Skin epidermis (tissue), 12 donors: ENCODE measurements at regions not wholly inside any gene's neighbourhood (a gene's known extent, or its start where the extent isn't known, plus 50 kb on each side); places are given as distances from the start of the nearest gene placed in this dataset.

Experiments
- H3K27ac ChIP-seq, 21 experiments: fragments of 200-600 bp; sonication (generic) in 11 of 21; one replicate each; pipeline ENCODE4 v1.5.0; 2020; ENCODE audit warnings: mild to moderate bottlenecking in 3 of 21, inconsistent platforms in 2 of 21, moderate library complexity in 2 of 21
- H3K4me3 ChIP-seq, 7 experiments: fragments of 200-600 bp; sonication (generic) in 2 of 7; one replicate each; pipeline ENCODE4 v1.5.0; 2020; ENCODE audit warnings: inconsistent platforms in 2 of 7, mild to moderate bottlenecking in 2 of 7, moderate library complexity in 1 of 7

DNA sequence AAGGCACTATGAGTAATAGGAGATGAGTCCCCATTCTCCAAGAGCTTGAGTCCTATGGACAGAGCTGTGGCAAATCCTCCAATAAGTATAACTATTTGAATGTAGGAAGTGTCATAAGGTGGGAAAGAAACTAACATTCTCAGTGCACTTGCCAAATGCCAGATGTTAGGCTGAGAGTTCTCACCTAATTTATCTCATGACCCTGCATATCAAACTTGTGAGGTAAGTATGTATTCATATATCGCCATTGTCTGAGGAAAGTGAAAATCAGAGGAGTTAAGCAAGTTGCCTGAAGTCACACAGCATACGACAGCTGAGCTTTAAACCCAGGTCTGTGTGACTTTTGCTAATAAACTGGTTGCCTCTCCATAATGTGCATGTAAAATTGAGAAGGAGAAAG lies 169.5 kb downstream of the TTC32 start:
- no peak overlapping the region for H3K27ac ChIP-seq

DNA sequence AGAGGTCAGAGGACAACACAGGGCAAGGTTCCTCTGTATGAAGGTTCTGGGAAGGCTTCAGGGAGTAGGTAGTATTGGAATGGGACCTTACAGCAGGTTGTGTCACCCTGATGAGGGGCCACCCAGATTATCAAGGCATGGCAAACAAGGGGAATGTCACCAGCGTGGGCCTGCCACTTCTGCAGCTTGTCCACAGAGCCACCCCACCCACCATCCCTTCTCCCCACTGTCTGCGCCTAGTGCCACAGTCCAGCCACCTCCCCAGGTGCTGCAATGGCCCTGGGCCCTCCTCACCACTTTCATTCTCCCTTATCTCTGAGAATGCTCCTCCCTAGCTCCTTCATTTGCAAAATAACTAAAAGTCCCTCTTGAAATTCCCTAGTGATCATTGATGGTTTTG lies 170.3 kb downstream of the TTC32 start:
- Histone ChIP-seq H3K4me3 (no peak overlapping the region), H3K27ac (no peak overlapping the region)

More for the DNA sequence above, 169.5 kb downstream of the TTC32 start:
- no peak overlapping the region for H3K4me3 ChIP-seq

DNA sequence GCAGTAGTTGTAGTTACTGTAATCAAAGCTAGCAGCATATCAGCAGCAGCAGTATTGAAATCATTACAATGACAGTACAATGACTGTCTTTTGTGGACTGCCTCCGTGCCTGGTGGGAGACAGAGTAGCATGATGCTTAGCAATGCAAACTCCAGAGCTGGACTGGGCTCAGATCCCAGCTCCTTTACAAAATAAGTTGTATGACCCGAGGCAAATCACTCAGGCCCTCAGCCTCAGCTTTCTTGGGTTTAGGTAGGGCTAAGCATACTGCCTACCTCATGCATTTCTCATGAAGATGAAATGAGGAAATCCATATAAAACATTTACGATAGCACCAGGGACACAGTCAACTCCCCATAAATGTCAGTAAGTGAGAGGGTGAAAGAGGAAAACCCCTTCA lies 170.7 kb downstream of the TTC32 start:
- Histone ChIP-seq H3K4me3 (no peak overlapping the region), H3K27ac (no peak overlapping the region)

DNA sequence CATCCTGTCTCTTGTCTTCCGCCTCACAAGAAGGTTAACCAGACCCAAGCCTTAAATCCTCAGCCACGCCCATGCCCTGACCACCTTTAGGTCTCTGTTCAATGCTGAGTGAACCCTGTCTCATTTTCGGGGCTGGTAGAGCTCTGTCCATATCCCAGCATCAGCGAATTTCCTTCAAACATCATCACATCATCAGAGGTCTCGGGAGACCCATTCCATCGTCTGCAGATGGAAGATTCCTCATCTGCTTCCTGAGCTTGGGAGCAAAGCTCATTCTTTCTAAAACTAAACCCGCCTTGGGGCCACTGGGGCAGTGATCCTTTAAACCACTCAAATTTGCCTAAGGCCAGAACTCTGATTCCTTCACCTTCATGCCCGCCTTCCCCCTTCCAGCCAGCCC lies 173.7 kb downstream of the TTC32 start:
- H3K27ac ChIP-seq: no peak overlapping the region
- no peak overlapping the region for H3K4me3 ChIP-seq

DNA sequence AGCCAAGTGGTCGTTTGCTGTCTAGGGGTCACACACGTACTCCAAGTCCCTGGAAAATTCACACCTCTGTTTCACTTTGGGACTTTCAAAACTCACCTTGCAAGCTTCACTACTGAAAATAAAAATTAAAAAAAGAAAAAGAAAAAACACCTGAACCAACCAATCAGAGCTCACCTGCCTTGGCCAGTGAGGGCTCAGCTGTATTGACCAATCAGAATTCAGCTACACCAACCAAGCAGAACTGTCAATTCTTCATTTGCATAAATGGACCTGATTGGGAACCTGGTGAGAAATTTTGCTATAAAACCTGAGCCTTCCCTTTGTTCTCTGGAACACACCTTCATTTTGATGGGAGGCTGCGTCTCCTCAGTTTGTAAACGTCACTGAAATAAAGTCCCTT lies 176.4 kb downstream of the TTC32 start:
- H3K4me3 ChIP-seq: no peak overlapping the region

DNA sequence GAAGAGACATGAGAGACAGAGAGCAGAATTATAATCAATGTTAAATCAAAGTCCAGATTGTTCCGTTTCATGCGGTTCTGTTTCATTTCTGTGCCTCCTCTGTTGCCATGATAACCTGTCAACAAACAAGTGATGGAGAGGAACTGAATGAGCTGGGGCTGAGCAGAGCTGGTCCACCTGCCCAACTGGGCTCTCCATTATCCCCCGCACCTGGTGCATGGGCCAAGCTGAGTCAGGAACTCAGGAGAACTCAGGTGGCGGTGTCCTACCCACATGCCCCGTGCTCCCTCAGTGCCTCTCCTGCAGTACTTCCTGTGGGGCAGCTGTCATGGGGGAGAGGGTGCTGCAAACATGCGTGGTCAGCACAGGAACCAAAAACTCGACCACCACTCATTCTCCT lies 178.8 kb downstream of the TTC32 start:
- no peak overlapping the region for H3K27ac ChIP-seq
- no peak overlapping the region for H3K4me3 ChIP-seq

More for the DNA sequence above, 176.4 kb downstream of the TTC32 start:
- no peak overlapping the region for H3K27ac ChIP-seq

DNA sequence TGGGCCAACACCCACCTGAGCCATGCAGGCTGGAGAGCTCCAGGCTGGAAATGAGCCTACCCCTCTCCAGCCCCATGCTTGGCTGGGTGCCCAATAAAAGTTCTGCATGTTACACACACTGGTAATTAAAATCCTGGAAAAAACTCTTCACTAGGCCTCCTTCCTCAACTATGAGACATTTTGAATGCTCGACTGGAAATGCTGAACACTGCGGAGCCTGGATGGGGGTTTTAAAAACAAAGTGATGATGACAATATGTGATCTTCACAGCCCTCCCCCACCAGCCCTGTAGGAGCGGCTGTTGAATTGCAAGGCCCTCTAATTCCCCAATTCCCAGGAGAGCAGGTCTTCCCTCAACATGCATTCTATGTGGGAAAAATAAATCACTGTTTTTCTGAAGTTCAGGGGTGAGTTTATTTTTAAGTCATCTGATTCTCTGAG lies 179.2 kb downstream of the TTC32 start:
- peak overlapping the region in 1 of 21 experiments; percentile 36 for H3K27ac ChIP-seq

DNA sequence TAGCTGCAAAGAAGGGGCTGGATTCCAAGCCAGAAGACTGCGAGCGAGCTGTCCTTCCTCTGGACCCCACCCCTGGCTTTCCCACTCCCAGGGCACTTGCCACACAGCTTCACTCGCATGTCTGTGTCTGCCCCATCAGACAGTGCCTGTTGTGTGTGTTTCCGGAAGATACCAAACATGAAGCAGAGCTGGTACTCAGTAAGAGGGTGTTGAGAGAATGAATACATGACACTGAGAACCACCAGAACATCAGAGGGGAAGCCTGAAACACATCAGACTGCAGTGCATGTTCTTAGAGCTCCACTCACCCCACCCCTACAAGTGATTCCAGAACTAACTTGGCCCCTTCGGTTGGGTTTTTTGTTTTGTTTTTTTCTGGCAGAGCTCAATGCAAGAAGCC lies 181.5 kb downstream of the TTC32 start:
- Histone ChIP-seq H3K27ac (no peak overlapping the region), H3K4me3 (no peak overlapping the region)

More for the DNA sequence above, 179.2 kb downstream of the TTC32 start:
- no peak overlapping the region for H3K4me3 ChIP-seq

DNA sequence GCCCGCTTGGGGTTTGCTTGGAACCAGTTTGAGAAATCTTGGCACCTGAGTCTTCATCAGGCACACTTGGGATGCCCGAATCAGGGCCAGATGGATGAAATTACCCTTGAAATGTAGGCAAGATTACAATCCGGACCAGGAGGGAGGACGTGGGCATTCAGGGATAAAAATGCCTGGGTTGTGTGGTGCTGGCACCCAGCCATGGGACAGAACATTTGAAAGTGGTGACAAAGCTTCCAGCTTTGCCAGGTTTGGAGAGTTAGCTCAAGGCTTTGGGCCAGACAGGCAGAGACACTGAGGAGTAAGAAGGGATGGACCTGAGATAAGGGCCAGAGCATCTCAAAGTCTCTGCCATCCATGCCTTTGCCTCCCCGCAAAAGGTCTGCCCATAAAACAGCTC lies 182.2 kb downstream of the TTC32 start:
- Histone ChIP-seq H3K4me3 (no peak overlapping the region), H3K27ac (no peak overlapping the region)

DNA sequence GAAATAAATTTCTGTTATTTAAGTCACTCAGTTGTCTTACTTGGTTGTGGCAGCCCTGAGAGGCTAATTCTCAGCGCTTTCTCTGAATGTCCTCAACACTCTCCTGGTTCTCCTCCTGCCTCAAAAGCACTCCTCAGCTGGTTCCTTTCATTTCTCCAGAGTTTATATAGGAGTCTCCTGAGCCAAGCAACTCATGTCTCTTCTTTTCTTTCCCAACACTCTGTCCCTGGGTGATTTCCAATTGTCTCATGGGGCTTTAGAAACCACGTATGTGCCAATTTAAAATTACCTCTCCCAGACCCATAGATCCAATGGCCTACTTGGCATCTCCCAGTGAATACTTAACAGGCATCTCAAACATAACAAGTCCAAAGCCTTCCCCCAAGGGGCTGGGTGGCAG lies 184.3 kb downstream of the TTC32 start:
- Histone ChIP-seq H3K27ac (no peak overlapping the region), H3K4me3 (no peak overlapping the region)

DNA sequence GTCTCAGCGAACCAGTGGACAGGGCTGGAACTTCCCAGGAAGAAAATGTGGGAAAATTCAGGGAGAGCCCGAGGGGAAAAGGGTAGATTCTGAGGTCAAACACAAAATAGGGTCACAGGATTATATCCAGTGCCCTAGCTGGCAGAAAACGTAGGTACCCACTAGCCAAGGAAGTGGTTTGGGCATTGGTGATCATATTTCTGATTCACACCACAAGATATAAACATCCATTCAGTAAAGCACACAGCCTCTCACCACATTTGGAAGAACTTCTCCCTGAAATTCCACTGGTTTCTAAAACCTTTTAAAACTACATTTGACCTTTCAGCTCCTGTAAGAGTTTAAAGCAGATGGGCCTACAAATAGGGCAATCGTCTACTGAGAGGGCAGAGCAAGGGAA lies 186.9 kb downstream of the TTC32 start:
- no peak overlapping the region for H3K27ac ChIP-seq

DNA sequence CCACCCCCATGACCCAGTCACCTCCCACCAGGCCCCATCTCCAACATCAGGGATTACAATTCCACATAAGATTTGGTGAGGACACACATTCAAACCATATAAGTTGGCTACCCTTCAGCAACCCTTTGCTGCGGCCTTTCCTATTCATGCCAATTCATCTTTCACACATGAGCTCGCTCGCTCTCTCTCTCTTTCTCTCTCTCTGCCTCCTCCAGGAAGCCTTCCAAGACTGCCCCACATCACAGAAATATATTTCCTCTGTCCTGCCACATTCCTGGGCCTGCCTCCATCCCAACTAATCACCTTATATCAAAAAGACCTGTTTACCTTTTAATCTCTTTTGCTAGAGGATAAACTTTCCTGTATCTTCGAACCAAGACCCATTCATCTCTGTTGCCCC lies 188.9 kb downstream of the TTC32 start:
- peak overlapping the region in 1 of 21 experiments; percentile 66 for H3K27ac ChIP-seq
- no peak overlapping the region for H3K4me3 ChIP-seq

More for the DNA sequence above, 186.9 kb downstream of the TTC32 start:
- H3K4me3 ChIP-seq: no peak overlapping the region

DNA sequence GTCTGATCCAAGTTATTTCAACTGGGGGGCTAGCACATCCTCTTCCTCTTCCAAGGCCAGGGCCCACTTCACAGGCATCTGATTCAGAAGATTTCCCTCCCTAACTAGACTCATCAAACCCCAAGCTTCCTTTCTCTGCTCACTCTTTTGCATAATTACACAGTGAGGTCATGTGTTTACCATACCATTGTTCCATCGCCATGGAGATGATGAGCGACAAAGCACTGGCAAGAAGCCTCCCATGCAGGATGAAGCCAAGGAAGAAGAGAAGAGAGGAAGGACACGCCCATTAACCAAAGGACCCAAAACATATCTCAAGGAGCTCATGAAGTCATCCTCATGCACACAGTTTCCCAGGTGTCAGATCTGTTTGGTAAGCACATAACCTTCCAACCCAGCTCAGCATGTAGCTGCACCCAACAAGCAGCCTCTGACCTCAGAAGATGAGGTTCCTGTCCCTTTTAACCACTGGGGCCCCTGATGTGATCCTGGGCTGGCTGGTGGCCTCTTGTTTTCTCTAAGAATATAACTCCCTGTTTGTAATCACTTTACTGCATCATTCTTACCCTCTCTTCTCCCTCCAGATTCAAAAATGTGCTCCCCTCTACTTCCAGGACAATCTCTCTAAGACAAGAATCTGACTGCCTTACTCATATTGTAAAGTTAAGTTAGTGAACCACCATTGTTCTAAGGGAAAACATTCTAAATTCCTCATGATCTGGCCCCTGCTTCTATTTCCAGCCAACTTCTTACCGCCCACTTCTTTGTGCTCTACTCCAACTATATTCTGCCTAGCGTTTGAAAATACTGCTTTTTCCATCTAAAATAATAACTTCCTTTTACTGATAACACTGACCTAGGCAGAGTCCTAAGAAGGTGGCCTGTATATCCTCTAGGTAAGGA lies 190.1 kb downstream of the TTC32 start:
- Histone ChIP-seq H3K27ac (peak overlapping the region in 6 of 21 experiments; percentile 14 to 80 (median 40)), H3K4me3 (no peak overlapping the region)

DNA sequence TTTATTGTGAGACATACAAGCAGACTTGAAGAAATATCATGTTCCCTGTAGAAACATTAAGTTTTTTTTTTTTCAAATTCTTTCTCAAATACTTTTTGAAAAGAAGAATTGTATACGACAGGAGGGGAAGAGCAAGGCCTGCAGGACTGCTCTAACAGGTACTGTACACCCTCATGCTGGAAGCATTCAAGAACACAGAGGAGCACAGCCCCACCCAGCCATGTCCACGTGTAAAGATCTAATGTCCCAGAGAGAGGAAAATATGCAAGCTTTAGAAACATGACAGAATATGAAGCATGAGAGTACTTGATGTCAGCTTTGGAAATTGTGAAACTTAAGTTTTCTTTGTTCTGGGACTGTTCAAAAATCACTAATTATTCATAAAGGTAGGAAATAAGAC lies 191.6 kb downstream of the TTC32 start:
- no peak overlapping the region for H3K4me3 ChIP-seq
- H3K27ac ChIP-seq: peak overlapping the region in 2 of 21 experiments; percentile 26 to 80

DNA sequence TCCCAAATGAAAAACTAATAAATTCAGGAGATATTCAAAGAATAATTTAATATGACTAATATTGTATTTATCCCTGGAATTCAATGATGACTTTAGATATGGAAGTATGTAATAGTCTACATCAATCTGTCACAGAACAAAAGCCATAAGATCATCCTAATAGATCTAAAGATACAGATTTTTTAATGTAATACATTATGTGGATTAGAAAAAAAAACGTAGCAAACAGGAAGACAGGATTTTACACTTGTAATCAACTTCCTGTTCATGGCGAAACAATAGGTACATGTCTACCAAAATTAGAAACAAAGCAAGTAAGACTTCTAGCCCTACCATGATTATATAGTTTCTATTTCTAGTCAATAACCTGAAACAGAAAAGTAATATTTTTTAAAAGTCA lies 192.2 kb downstream of the TTC32 start:
- H3K4me3 ChIP-seq: no peak overlapping the region
- H3K27ac ChIP-seq: no peak overlapping the region

DNA sequence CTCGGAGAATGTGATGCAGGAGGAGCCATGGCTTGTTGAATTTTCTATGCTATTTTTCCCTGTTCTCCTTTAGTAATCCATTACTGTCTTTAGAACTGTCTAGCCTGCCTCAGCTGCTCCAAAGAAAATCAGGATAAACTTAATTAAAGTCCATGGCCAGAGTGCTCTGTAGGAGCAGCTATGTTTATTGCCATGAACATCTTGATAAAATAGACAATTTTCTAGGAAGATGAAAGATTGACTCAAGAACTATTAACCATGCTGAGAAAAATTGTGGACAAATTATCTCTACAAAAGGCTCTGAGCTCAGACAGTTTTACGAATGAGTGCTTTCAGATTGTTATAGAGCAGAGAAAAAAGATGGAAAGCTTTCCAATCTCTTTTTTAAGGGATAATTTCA lies 193.0 kb downstream of the TTC32 start:
- no peak overlapping the region for H3K4me3 ChIP-seq

DNA sequence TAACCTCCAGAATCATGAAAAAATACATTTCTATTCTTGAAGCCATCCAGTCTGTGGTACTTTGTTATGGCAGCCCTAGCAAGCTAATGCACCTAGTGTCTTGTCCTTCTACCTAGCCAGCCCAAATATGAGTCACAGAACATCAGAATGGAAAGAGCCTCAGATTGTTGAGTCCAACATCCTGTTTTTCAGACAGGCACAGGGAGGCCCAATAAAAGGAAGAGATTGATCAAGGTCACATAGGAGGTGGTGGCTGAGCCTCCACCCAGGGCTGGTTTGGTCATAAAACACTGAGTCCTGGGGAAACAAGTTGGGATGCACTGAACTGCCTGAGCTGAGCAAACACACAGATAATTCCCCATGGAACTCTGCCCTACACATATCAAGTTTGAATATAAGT lies 195.5 kb downstream of the TTC32 start:
- Histone ChIP-seq H3K27ac (no peak overlapping the region), H3K4me3 (no peak overlapping the region)

More for the DNA sequence above, 193.0 kb downstream of the TTC32 start:
- H3K27ac ChIP-seq: no peak overlapping the region

DNA sequence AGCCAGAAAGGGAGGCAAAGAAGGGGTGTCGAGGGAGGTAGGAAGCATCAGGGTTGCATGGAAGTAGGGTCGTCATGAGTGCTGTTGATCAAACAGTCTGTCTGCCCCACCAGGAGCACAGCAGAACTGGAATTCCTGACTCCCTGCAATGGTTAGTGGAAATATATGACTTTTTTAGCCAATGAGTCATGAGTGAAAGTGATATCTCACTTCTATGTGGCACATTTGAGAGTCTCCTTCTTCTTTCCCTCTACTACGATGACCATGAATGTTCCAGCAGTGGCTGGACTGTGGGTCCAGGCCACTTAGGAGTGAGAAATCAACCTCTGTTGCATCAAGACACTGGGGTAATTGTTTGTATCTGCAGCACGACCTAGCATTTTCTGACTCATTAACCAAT lies 199.5 kb downstream of the TTC32 start:
- no peak overlapping the region for H3K27ac ChIP-seq

DNA sequence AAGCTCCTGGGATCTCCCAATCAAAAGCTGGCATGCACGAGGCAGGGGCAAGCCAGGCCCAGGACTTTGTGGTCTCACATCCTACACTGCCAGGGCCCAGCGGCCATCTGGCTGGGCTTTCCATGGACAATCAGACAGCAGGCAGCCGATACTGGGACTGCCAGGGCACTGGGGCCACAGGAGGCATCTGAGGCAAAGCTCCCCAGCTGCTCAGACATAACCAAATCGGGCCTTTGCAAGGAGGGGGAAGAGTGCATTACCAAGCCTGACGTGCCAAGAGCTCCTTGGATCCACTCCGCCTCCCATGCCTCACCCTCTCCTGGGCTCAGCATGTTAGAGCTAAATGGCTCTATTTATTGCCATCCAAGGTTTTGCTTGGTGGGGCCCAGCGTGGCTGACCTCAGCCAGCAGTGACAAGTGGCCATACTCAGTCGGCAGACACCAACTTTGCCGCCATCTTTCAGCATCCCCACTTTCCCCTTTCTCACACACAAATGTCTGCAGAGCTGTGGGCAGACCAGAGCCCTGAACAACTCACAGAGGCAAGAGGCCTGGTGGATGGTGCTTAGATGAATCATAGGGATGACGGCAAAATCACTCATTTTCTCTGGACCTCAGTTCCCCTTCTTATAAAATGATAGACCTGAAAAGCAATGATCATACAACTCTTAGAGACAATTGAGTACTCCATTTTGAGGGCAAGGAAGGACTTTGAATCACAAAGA lies 200.8 kb downstream of the TTC32 start:
- Histone ChIP-seq H3K4me3 (no peak overlapping the region), H3K27ac (no peak overlapping the region)

More for the DNA sequence above, 199.5 kb downstream of the TTC32 start:
- H3K4me3 ChIP-seq: no peak overlapping the region

DNA sequence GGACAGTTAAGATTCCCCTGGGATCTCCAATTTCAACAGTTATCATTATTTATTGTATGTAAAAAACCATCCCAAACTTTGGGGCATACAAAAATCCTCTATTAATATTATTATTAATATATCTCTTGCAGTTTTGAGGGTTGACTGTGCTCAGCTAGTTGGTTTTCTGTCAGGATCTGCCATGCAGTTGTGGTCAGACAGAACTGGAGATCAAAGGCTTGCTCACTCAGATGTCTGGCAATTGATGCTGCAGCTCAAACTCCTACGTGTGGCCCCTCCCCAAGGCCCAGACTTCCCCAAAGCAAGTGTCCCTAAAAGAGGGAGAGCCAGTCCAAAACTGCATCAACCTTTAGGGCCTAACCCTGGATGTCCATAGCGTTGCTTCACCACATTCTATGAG lies 204.7 kb downstream of the TTC32 start:
- H3K4me3 ChIP-seq: no peak overlapping the region
- no peak overlapping the region for H3K27ac ChIP-seq

DNA sequence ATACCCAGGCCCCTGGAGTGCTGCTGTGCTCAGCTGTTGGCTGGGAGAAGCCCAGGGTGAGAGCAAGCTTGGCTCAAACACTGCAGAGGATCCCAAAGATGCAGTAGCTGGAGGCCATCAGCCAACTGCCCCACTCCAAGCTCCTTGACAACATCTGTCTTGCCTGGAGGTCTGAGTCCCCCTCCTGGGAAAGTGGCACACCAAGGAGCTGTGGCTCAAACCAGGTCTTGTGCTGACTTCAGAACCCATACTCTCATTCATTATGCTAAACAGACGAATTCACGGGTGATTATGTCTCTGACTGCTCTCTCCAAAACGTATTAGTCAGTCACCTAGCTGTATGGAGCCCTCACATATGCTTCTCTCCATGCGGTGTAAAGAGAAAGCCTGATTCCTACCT lies 206.1 kb downstream of the TTC32 start:
- no peak overlapping the region for H3K27ac ChIP-seq
- no peak overlapping the region for H3K4me3 ChIP-seq
